ENCODE measurements at regions not wholly inside any gene's neighbourhood (a gene's known extent, or its start where the extent isn't known, plus 50 kb on each side); places are given as distances from the start of the nearest gene placed in this dataset.
"Not testable (repeated sequence)": the region's sequence is repeated elsewhere in the genome, so short reads cannot be mapped to it uniquely, and the experiment has no call there.

DNA sequence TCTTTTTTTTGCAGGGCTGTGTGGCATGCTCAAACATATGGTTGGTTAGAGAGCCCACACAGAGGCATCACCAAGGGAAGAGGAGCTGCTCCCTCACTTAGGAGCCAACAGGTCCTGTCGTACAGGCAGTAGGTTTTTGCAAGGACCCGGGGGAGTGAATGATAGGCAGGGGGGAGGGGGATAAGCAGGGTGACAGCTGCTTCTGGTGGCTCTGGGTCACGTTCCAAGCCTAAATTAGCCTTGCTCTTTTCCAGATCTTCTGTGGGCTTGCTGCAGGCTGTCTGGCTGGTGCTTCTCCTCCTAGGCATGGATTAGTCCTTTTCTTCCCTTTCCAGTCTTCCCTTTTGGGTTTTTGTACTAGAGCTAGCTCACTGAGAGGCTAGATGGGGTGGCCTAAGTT is 117.7 kb upstream of the PODXL start:
- Histone ChIP-seq H3K36me3 (ENCODE audit: control insufficient read depth in 2 of 2, insufficient read depth in 2 of 2, low read length in 1 of 2) (no peaks in the 10 kb centered on the region), H3K27ac (ENCODE audit: low read depth in 1 of 2, low read length in 1 of 2) (no peak overlapping the region), H3K4me3 (ENCODE audit: low read length in 2 of 2) (no peak overlapping the region), H3K27me3 (ENCODE audit: control insufficient read depth in 2 of 2, insufficient read depth in 1 of 2, low read length in 1 of 2) (no peaks in the 10 kb centered on the region), H3K4me1 (ENCODE audit: control insufficient read depth in 2 of 2, insufficient read depth in 2 of 2, low read length in 2 of 2) (no peaks in the 10 kb centered on the region), H3K9me3 (ENCODE audit: control insufficient read depth in 2 of 2, insufficient read depth in 1 of 2, low read length in 1 of 2) (no peaks in the 10 kb centered on the region)
- WGBS: 35% methylated on average over 3 of the region's 3 CpGs
- DNase-seq (ENCODE audit: low read depth in 6 of 9, low spot score in 9 of 9): no peak

DNA sequence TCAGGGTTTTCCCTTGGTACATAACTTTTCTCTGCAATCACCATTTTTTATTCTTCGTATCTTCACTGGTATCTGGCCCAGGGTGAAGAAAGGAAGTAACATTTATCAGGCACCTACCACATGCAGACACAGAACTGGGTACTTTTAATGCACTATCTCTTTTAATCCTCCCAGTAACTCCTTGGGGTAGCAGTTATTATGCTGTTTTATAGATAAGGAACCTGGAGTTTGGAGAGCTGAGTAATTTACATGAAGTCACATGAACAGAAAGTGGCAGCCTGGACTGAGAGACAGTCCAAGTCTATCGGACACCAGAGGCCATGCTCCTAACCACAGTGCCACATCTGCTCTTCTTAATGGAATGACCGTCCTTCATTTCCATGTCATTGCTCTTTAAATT is 117.1 kb upstream of the PODXL start:
- WGBS: 88% methylated on average over 3 of the region's 3 CpGs
- H3K4me1 ChIP-seq (ENCODE audit: control insufficient read depth in 2 of 2, insufficient read depth in 2 of 2, low read length in 2 of 2): no peaks in the 10 kb centered on the region
- DNase-seq (ENCODE audit: low read depth in 6 of 9, low spot score in 9 of 9): no peak
- no peak overlapping the region for H3K4me3 ChIP-seq (ENCODE audit: low read length in 2 of 2)
- H3K36me3 ChIP-seq (ENCODE audit: control insufficient read depth in 2 of 2, insufficient read depth in 2 of 2, low read length in 1 of 2): no peaks in the 10 kb centered on the region
- no peak overlapping the region for H3K27ac ChIP-seq (ENCODE audit: low read depth in 1 of 2, low read length in 1 of 2)
- no peaks in the 10 kb centered on the region for H3K9me3 ChIP-seq (ENCODE audit: control insufficient read depth in 2 of 2, insufficient read depth in 1 of 2, low read length in 1 of 2)
- H3K27me3 ChIP-seq (ENCODE audit: control insufficient read depth in 2 of 2, insufficient read depth in 1 of 2, low read length in 1 of 2): no peaks in the 10 kb centered on the region

- no peaks in the 10 kb centered on the region for H3K9me3 ChIP-seq (ENCODE audit: control insufficient read depth in 2 of 2, insufficient read depth in 1 of 2, low read length in 1 of 2)
- H3K27ac ChIP-seq (ENCODE audit: low read depth in 1 of 2, low read length in 1 of 2): no peak overlapping the region
- WGBS: 94% methylated on average over 2 of the region's 2 CpGs
- no peaks in the 10 kb centered on the region for H3K27me3 ChIP-seq (ENCODE audit: control insufficient read depth in 2 of 2, insufficient read depth in 1 of 2, low read length in 1 of 2)
- H3K4me1 ChIP-seq (ENCODE audit: control insufficient read depth in 2 of 2, insufficient read depth in 2 of 2, low read length in 2 of 2): no peaks in the 10 kb centered on the region
- DNase-seq (ENCODE audit: low read depth in 6 of 9, low spot score in 9 of 9): no peak
- H3K4me3 ChIP-seq (ENCODE audit: low read length in 2 of 2): no peak overlapping the region
- no peaks in the 10 kb centered on the region for H3K36me3 ChIP-seq (ENCODE audit: control insufficient read depth in 2 of 2, insufficient read depth in 2 of 2, low read length in 1 of 2)
Observed at GRCh38 chr7:131670406-131670805, 114.0 kb upstream of the PODXL start.

DNA sequence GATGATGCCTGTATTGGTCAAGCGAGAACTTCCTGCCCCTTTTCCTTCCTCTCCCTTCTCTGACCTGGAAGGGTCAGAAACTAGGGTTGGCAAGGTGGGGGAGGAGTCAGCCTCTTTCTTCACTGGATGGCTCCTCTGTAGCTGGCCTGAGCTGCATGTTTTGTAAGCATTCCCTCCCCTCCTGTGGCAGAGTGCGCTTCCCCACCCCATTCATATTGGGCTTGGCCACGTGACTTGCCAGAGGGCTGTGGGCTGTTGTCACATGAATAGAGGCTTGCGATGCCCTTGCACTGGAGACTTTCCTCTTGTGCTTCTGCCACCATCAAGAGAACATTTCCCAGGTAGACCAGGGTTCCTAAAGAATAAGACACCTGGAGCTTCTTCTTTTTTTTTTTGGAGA is 111.3 kb upstream of the PODXL start:
- Histone ChIP-seq H3K36me3 (ENCODE audit: control insufficient read depth in 2 of 2, insufficient read depth in 2 of 2, low read length in 1 of 2) (no peaks in the 10 kb centered on the region), H3K4me3 (ENCODE audit: low read length in 2 of 2) (no peak overlapping the region), H3K27ac (ENCODE audit: low read depth in 1 of 2, low read length in 1 of 2) (no peak overlapping the region), H3K9me3 (ENCODE audit: control insufficient read depth in 2 of 2, insufficient read depth in 1 of 2, low read length in 1 of 2) (no peaks in the 10 kb centered on the region), H3K4me1 (ENCODE audit: control insufficient read depth in 2 of 2, insufficient read depth in 2 of 2, low read length in 2 of 2) (no peaks in the 10 kb centered on the region), H3K27me3 (ENCODE audit: control insufficient read depth in 2 of 2, insufficient read depth in 1 of 2, low read length in 1 of 2) (no peaks in the 10 kb centered on the region)
- no peak for DNase-seq (ENCODE audit: low read depth in 6 of 9, low spot score in 9 of 9)
- WGBS: 78% methylated on average over 4 of the region's 4 CpGs

DNA sequence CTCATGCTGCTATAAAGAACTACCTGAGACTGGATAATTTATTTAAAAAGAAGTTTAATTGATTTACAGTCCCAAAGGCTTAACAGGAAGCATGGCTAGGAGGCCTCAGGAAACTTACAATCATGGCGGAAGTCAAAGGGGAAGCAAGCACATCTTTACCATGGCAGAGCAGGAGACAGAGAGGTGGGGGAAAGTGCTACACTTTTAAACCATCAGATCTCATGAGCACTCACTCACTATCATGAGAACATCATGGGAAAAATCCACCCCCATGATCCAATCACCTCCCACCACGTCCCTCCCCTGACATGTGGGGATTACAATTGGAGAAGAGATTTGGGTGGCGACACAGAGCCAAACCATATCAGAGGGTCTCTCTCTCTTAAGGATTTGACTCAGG is 108.6 kb upstream of the PODXL start:
- no peak for DNase-seq (ENCODE audit: low read depth in 6 of 9, low spot score in 9 of 9)
- H3K27ac ChIP-seq (ENCODE audit: low read depth in 1 of 2, low read length in 1 of 2): no peak overlapping the region
- no peaks in the 10 kb centered on the region for H3K36me3 ChIP-seq (ENCODE audit: control insufficient read depth in 2 of 2, insufficient read depth in 2 of 2, low read length in 1 of 2)
- no peak overlapping the region for H3K4me3 ChIP-seq (ENCODE audit: low read length in 2 of 2)
- H3K9me3 ChIP-seq (ENCODE audit: control insufficient read depth in 2 of 2, insufficient read depth in 1 of 2, low read length in 1 of 2): no peaks in the 10 kb centered on the region
- no peaks in the 10 kb centered on the region for H3K4me1 ChIP-seq (ENCODE audit: control insufficient read depth in 2 of 2, insufficient read depth in 2 of 2, low read length in 2 of 2)
- WGBS: 89% methylated on average over 3 of the region's 3 CpGs
- H3K27me3 ChIP-seq (ENCODE audit: control insufficient read depth in 2 of 2, insufficient read depth in 1 of 2, low read length in 1 of 2): no peaks in the 10 kb centered on the region

- no peak for DNase-seq (ENCODE audit: low read depth in 6 of 9, low spot score in 9 of 9)
- WGBS: 95% methylated on average over 5 of the region's 5 CpGs
Observed at GRCh38 chr7:131664570-131664969, 108.1 kb upstream of the PODXL start.

DNA sequence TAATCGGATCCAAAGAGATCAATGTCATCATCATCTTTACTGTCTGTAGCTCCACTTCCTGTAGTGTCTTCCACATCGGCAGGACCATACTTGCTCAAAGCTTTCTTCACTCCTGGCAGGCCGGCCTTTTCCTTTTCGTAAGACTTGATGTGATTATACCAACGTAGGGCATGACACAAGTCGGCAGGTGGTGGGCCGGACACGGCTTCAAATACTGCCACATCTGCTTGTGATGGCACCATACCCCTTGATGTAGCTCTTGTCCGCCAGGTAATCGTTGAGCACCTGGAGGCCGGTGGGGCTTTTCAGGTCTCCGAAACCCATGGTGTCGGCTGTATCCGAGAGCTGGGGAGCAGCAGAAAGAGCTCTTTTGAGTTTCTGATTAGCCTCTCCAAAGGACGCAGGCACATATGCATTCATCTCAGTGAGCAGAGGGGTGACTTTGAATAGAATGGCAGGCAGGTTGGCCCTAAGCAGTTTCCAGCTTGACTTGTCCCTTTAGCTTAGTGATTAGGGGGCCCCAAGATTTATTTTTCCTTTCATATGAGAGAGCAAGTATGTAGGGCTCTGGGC is 106.0 kb upstream of the PODXL start:
- not testable (repeated sequence) for DNase-seq (ENCODE audit: low read depth in 6 of 9, low spot score in 9 of 9); H3K27me3 ChIP-seq (ENCODE audit: control insufficient read depth in 2 of 2, insufficient read depth in 1 of 2, low read length in 1 of 2); H3K9me3 ChIP-seq (ENCODE audit: control insufficient read depth in 2 of 2, insufficient read depth in 1 of 2, low read length in 1 of 2); H3K27ac ChIP-seq (ENCODE audit: low read depth in 1 of 2, low read length in 1 of 2); H3K4me3 ChIP-seq (ENCODE audit: low read length in 2 of 2); H3K4me1 ChIP-seq (ENCODE audit: control insufficient read depth in 2 of 2, insufficient read depth in 2 of 2, low read length in 2 of 2); H3K36me3 ChIP-seq (ENCODE audit: control insufficient read depth in 2 of 2, insufficient read depth in 2 of 2, low read length in 1 of 2)
- WGBS: 84% methylated on average over 15 of the region's 15 CpGs

More at GRCh38 chr7:131664570-131664969, 108.1 kb upstream of the PODXL start:
- Histone ChIP-seq H3K9me3 (ENCODE audit: control insufficient read depth in 2 of 2, insufficient read depth in 1 of 2, low read length in 1 of 2) (no peaks in the 10 kb centered on the region), H3K36me3 (ENCODE audit: control insufficient read depth in 2 of 2, insufficient read depth in 2 of 2, low read length in 1 of 2) (no peaks in the 10 kb centered on the region), H3K4me3 (ENCODE audit: low read length in 2 of 2) (no peak overlapping the region), H3K27ac (ENCODE audit: low read depth in 1 of 2, low read length in 1 of 2) (no peak overlapping the region), H3K27me3 (ENCODE audit: control insufficient read depth in 2 of 2, insufficient read depth in 1 of 2, low read length in 1 of 2) (no peaks in the 10 kb centered on the region), H3K4me1 (ENCODE audit: control insufficient read depth in 2 of 2, insufficient read depth in 2 of 2, low read length in 2 of 2) (no peaks in the 10 kb centered on the region)

- H3K27me3 ChIP-seq (ENCODE audit: control insufficient read depth in 2 of 2, insufficient read depth in 1 of 2, low read length in 1 of 2): peaks cover 0 to 4% of the 10 kb centered on the region in 2 donors
- no peak overlapping the region for H3K27ac ChIP-seq (ENCODE audit: low read depth in 1 of 2, low read length in 1 of 2)
- H3K9me3 ChIP-seq (ENCODE audit: control insufficient read depth in 2 of 2, insufficient read depth in 1 of 2, low read length in 1 of 2): peaks cover 0 to 1% of the 10 kb centered on the region in 2 donors
- H3K4me1 ChIP-seq (ENCODE audit: control insufficient read depth in 2 of 2, insufficient read depth in 2 of 2, low read length in 2 of 2): no peaks in the 10 kb centered on the region
- DNase-seq (ENCODE audit: low read depth in 6 of 9, low spot score in 9 of 9): no peak
- H3K36me3 ChIP-seq (ENCODE audit: control insufficient read depth in 2 of 2, insufficient read depth in 2 of 2, low read length in 1 of 2): no peaks in the 10 kb centered on the region
- no peak overlapping the region for H3K4me3 ChIP-seq (ENCODE audit: low read length in 2 of 2)
- WGBS: 63% methylated on average over 3 of the region's 3 CpGs
Observed at GRCh38 chr7:131657881-131658280, 101.5 kb upstream of the PODXL start.

- DNase-seq (ENCODE audit: low read depth in 6 of 9, low spot score in 9 of 9): no peak
- WGBS: 84% methylated on average over 10 of the region's 10 CpGs
- H3K27me3 ChIP-seq (ENCODE audit: control insufficient read depth in 2 of 2, insufficient read depth in 1 of 2, low read length in 1 of 2): peaks cover 0 to 4% of the 10 kb centered on the region in 2 donors
- H3K4me1 ChIP-seq (ENCODE audit: control insufficient read depth in 2 of 2, insufficient read depth in 2 of 2, low read length in 2 of 2): no peaks in the 10 kb centered on the region
- no peak overlapping the region for H3K4me3 ChIP-seq (ENCODE audit: low read length in 2 of 2)
- no peaks in the 10 kb centered on the region for H3K36me3 ChIP-seq (ENCODE audit: control insufficient read depth in 2 of 2, insufficient read depth in 2 of 2, low read length in 1 of 2)
- H3K9me3 ChIP-seq (ENCODE audit: control insufficient read depth in 2 of 2, insufficient read depth in 1 of 2, low read length in 1 of 2): peaks cover 0 to 1% of the 10 kb centered on the region in 2 donors
- no peak overlapping the region for H3K27ac ChIP-seq (ENCODE audit: low read depth in 1 of 2, low read length in 1 of 2)
Observed at GRCh38 chr7:131656980-131657723, 100.7 kb upstream of the PODXL start.
